HG02623 (cell line): ENCODE measurements at regions not wholly inside any gene's neighbourhood (a gene's known extent, or its start where the extent isn't known, plus 50 kb on each side); places are given as distances from the start of the nearest gene placed in this dataset.
A peak's percentile ranks its signal among the peaks of the same experiment; 100 is the strongest.
"Not testable (repeated sequence)": the region's sequence is repeated elsewhere in the genome, so short reads cannot be mapped to it uniquely, and the experiment has no call there.

ENCODE experiments used
- ATAC-seq: cut with Tn5 transposase; IDR thresholded peaks from one replicate; pipeline ENCODE4 v1.9.1; 2021; ENCODE audit warnings: moderate library complexity; ENCODE audit not compliant: unreplicated experiment

- ATAC-seq, result no peak
Observed at GRCh38 chr5:32916648-32917047, 205.5 kb downstream of the NPR3 start.

DNA sequence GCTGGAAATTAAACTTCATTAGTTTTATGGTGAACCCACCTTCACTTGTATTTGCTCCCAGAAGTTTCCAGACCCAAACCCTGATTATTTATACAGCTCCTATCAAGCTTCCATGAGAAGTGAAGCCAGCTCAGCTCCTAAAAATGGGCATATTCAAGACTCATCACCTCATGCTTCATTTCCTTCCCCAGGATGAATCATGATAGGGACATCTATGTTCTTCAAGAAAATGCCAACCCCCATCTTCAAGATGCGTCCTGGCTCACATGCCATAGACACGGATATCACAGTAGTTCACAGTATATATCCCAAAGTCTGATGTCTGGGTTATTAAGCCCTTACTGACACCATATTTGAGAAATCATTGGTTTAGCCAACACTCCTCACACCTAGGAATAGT is 217.6 kb downstream of the NPR3 start:
- ATAC-seq, result no peak

GRCh38 chr5:32931438-32931837 is 220.3 kb downstream of the NPR3 start:
- not testable (repeated sequence) for ATAC-seq

DNA sequence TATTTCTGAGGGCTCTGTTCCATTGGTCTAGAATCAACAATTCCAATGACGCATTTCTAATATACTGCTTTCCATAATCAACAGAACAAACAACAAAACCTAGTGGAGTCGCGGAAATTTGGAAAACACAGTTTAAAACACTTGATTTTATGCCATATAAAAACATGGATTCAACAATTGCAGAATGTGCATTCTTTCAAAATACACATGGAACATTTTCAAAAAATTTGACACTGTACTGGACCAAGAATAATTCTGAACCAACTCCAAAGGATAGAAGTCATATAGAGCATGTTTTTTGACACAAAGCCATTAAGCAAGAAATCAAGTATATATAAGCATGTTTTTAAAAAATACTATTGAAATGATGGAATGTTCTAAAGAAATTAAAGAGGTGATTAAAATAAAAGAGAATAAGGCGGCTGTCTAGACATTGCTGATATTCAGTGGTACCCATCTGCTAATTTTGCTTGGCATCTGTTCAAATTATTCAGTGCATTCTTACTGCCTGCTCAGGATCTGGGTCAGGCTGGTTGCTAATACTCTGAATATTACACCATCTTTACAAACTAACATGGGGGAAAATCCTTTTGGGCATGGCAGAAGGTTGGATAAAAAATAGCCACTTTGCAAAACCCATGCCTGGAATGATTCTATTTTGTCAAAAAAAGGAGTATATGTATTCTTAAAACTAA is 221.3 kb downstream of the NPR3 start:
- ATAC-seq, result no peak

DNA sequence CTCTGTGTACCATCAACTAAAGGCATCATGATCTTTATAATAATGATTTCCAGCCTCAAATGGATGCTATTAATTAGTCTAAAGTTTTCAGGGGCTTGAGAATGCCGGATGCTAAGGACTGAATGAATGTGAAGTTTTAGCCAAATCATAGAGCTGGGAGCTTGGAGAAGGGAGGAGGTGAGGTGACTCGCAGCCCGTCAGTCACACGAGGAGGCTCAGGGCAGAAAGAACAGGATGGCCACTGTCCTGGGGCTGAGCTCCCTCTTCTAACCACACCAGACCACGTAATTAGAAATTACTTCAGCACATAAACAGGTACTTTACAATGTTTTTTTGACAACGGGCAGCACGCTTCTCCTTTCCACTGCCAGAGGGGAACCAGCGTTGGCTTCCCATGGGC is 222.6 kb downstream of the NPR3 start:
- no peak for ATAC-seq

DNA sequence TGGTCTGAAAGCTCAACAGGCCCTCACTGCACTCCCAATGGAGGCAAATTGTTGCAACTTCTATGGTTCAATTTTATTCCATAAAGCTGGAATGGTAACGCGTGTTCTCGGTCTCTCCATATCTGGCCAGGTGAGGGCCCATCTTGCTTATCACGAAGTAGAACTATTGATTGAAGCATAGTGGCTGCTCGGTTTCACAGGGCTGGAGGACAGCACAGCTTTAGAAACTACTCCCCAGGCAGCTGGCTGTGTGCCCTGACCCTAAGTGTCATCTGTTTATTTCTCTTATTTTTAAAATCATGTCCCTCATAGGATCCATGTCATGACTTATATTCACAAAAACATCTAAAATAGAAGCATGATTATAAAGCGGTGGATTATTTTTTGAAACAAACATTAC is 223.4 kb downstream of the NPR3 start:
- no peak for ATAC-seq

- no peak for ATAC-seq
Observed at GRCh38 chr5:32935283-32935682, 224.2 kb downstream of the NPR3 start.

- ATAC-seq, result no peak
Observed at GRCh38 chr5:32936329-32936728, 225.2 kb downstream of the NPR3 start.

- ATAC-seq, result peak; percentile 77
Observed at GRCh38 chr5:32942225-32942989, 231.3 kb downstream of the NPR3 start.

GRCh38 chr5:32949286-32949970 is 238.3 kb downstream of the NPR3 start:
- no peak for ATAC-seq

GRCh38 chr5:32951003-32951402 is 239.9 kb downstream of the NPR3 start:
- no peak for ATAC-seq

GRCh38 chr5:32951878-32952277 is 240.8 kb downstream of the NPR3 start:
- no peak for ATAC-seq

- ATAC-seq, result not testable (repeated sequence)
Observed at GRCh38 chr5:32952421-32952820, 241.3 kb downstream of the NPR3 start.

DNA sequence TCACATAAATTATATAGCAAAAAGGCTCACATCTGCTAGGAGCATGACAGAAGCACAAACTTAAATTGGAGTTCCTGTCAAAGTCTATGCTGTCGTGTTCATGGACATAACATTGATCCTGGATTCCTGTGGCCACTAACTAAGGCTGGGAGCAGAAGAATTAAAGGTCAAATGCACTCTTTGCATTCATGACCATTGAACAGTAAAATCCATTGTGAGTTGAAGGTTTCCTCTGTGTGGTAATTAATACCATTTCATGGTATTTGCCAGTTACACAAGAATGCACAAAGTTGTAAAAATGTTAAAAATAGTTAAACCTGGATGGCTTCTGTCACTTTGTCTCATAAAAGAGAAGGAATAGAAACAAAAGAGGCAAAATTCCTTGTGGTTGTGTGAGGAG is 242.6 kb downstream of the NPR3 start:
- ATAC-seq, result no peak

GRCh38 chr5:32955814-32956213 is 244.7 kb downstream of the NPR3 start:
- no peak for ATAC-seq

DNA sequence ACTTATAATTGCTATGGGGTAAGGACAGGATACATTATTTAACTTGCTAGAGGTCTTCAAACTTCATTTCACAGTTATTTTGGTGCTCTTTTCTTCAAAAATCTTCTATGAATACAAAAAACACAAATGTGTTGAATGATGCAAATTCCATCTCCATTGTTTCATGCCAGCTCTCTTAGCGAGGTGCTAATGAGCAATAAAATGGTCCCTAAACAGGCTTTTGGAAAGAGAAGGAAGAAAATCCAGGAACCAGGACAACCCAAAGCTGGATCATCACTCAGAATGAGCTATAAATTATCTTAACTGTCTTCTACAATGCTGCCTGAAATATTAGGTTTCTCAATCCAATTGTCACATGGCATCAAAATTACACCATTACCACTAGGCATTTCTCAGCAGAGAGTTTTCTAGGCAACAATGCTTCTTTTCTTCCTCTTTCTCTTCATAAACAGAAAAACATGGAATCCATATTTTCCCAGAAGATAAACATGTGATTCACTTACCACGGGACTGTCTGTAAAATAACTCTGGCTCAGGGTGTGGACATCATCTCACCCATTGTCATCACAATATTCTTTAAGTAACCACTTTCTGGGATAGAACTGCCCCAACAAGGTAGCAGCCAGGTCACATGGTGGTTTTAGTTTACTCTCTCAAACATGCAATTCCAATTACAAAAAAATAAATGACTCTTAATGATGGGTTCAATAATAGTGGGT is 249.4 kb downstream of the NPR3 start:
- no peak for ATAC-seq

GRCh38 chr5:32961059-32961415 is 249.9 kb downstream of the NPR3 start:
- ATAC-seq, result no peak

- ATAC-seq, result no peak
Observed at GRCh38 chr5:32964261-32964660, 253.1 kb downstream of the NPR3 start.

DNA sequence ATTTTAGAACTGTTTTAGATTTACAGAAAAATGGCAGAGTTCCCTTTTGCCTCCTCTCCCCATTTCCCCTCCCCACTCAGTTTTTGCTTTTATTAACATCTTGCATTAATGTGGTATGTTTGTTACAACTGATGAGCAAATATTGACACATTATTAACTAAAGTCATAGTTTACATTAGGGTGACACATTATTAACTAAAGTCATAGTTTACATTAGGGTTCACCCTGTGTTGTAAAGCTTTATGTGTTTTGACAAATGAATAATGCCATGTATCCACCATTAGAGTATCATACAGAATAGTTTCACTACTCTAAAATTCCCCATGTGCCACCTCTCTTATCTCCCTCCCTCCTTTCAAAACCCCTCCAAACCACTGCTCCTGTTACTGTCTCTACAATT is 262.5 kb downstream of the NPR3 start:
- ATAC-seq, result no peak

DNA sequence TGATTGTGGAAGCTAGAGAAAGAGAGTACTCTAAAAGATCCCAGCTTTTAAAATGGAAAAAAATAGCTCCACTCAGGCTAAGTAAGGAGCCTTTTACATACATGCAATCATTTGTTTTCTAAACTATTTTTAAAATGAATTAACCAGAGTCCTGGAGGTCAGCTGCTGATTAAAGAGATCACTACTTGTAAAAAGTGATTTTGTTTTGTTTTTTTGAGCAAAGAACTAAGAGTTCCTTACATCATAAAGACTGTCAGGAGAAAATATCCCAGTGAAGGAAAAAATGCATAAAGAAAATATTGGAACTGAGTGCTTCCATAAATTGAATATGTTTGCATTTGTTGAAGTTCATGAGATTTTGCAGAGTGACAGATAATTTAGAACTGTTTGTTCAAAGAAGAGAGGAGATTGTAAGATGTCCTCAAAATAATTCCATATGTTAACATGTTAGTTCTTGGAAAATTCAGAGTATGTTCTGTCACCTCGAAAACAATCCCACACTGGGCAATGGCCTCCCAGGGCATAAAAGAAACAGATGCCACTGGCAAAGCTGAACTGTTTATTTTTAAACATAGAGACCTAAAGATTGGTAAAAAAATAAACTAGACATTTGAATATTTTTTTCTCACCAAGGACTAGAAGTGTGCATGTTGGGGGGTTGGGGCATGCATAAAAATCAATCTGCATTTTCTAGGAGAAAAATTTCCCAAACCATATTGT is 264.7 kb downstream of the NPR3 start:
- no peak for ATAC-seq

GRCh38 chr5:32981061-32981460 is 269.9 kb downstream of the NPR3 start:
- no peak for ATAC-seq
